ENCODE measurements at regions not wholly inside any gene's neighbourhood (a gene's known extent, or its start where the extent isn't known, plus 50 kb on each side); places are given as distances from the start of the nearest gene placed in this dataset.

- TF ChIP-seq CTCF (IDR thresholded peaks at IDR 0.05; ENCODE audit: insufficient read depth, low read depth, low read length) (no peak), EZH2 (IDR thresholded peaks at IDR 0.05; ENCODE audit: insufficient read depth, low read length) (no peak)
Observed at GRCh38 chr12:100688451-100688864, 106.1 kb upstream of the ANO4 start.
